Fibroblast of pulmonary artery (primary cell): ENCODE measurements at regions not wholly inside any gene's neighbourhood (a gene's known extent, or its start where the extent isn't known, plus 50 kb on each side); places are given as distances from the start of the nearest gene placed in this dataset.

Experiments
- DNase-seq: peaks from one replicate; pipeline ENCODE4 v3.0.0-alpha.2; 2010; ENCODE audit warnings: low read depth
- H3K4me3 ChIP-seq: replicated peaks from 2 replicates; pipeline ENCODE4 v1.5.1; 2011; ENCODE audit warnings: low read depth, mild to moderate bottlenecking, control low read depth, low read length, moderate library complexity
- CTCF ChIP-seq: IDR thresholded peaks from 2 replicates; pipeline ENCODE4 v1.5.1; 2011; ENCODE audit warnings: mild to moderate bottlenecking, control low read depth, low read length, inconsistent platforms; ENCODE audit errors: missing control alignments

- no peak overlapping the region for H3K4me3 ChIP-seq
- DNase-seq = peak; percentile 78
- TF ChIP-seq CTCF = no peak
These were observed 52.0 kb upstream of the KCNIP1 start for GRCh38 chr5:170451747-170452365.

GRCh38 chr5:170450061-170450669 lies 53.7 kb upstream of the KCNIP1 start:
- DNase-seq = no peak
- no peak for TF ChIP-seq CTCF
- H3K4me3 ChIP-seq = no peak overlapping the region

- no peak overlapping the region for H3K4me3 ChIP-seq
- DNase-seq = no peak
- no peak for TF ChIP-seq CTCF
These were observed 54.6 kb upstream of the KCNIP1 start for GRCh38 chr5:170449232-170449631.

- TF ChIP-seq CTCF = no peak
- H3K4me3 ChIP-seq = no peak overlapping the region
- DNase-seq = no peak
These were observed 55.6 kb upstream of the KCNIP1 start for GRCh38 chr5:170448221-170448620.

GRCh38 chr5:170446365-170446764 lies 57.2 kb upstream of the KCNMB1 start:
- DNase-seq = no peak
- TF ChIP-seq CTCF = no peak
- no peak overlapping the region for H3K4me3 ChIP-seq

- H3K4me3 ChIP-seq = no peak overlapping the region
- DNase-seq = no peak
- TF ChIP-seq CTCF = no peak
These were observed 56.8 kb upstream of the KCNMB1 start for GRCh38 chr5:170445936-170446335.

- no peak for TF ChIP-seq CTCF
- no peak for DNase-seq
These were observed 55.9 kb upstream of the KCNMB1 start for GRCh38 chr5:170444969-170445505.

More at GRCh38 chr5:170444969-170445505, 55.9 kb upstream of the KCNMB1 start:
- no peak overlapping the region for H3K4me3 ChIP-seq
